Breast epithelium (tissue), 3 donors: ENCODE measurements at regions not wholly inside any gene's neighbourhood (a gene's known extent, or its start where the extent isn't known, plus 50 kb on each side); places are given as distances from the start of the nearest gene placed in this dataset.

Experiments used
- POLR2AphosphoS5 ChIP-seq, 3 donors: sonication (generic); formaldehyde crosslinking; IDR thresholded peaks; one replicate each; pipeline ENCODE4 v1.6.1; 2017; ENCODE audit warnings: antibody characterized with exemption in 3 of 3
- TF ChIP-seq, protein P1 (sequence below), 3 donors: fragments of 450-650 bp; IDR thresholded peaks; one replicate each; pipeline ENCODE4 v1.5.1; 2016 to 2017; ENCODE audit warnings: antibody characterized with exemption in 3 of 3, mild to moderate bottlenecking in 3 of 3, moderate library complexity in 3 of 3

DNA sequence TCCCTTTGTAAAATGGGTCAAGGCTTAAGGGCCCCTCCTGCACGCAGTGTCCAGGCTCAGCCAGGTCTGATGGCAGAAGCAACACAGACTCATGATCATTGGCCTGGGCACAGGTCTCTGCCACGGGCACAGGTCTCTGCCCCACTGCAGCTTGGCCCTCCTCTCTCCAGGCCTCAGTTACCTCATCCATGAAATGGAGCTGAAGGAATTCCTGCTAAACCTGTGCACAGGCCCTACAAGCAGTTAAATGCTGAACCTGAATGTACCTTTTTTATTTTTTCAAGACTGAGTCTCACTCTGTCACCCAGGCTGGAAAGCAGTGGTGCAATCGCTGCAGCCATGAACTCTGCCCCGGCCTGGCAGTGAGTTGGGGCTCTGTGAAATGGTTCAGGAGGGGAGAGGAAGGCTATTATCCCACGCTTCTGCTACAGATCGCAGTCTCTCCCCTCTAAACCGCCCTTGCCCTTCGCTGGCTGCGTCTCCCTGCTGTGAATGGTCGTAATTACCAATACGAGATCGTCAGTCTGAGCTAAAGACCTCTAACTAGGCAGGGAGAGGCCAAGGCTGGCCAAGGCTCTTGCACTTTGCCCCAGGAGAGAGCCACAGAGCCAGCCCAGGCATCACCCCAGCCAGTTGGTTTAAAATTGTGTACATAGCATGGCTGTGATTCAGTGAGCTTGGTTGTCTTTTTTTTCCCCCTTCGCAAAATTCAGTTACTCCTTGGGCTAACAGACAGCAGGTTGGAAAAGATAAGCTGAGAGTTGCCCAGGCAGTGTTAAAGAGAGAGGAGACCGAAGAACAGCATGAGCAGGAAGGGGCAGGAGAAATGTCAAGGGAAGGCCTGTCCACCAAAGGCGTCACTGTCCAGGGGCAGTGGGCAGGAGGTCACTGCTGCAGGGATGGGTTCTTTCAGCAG is 93.0 kb upstream of the KCTD7 start:
- TF ChIP-seq, protein P1, sequence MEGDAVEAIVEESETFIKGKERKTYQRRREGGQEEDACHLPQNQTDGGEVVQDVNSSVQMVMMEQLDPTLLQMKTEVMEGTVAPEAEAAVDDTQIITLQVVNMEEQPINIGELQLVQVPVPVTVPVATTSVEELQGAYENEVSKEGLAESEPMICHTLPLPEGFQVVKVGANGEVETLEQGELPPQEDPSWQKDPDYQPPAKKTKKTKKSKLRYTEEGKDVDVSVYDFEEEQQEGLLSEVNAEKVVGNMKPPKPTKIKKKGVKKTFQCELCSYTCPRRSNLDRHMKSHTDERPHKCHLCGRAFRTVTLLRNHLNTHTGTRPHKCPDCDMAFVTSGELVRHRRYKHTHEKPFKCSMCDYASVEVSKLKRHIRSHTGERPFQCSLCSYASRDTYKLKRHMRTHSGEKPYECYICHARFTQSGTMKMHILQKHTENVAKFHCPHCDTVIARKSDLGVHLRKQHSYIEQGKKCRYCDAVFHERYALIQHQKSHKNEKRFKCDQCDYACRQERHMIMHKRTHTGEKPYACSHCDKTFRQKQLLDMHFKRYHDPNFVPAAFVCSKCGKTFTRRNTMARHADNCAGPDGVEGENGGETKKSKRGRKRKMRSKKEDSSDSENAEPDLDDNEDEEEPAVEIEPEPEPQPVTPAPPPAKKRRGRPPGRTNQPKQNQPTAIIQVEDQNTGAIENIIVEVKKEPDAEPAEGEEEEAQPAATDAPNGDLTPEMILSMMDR (IDR thresholded peaks at IDR 0.05) = no peak
- no peak for TF ChIP-seq POLR2AphosphoS5 (IDR thresholded peaks at IDR 0.05)
